ENCODE measurements at regions not wholly inside any gene's neighbourhood (a gene's known extent, or its start where the extent isn't known, plus 50 kb on each side); places are given as distances from the start of the nearest gene placed in this dataset.

DNA sequence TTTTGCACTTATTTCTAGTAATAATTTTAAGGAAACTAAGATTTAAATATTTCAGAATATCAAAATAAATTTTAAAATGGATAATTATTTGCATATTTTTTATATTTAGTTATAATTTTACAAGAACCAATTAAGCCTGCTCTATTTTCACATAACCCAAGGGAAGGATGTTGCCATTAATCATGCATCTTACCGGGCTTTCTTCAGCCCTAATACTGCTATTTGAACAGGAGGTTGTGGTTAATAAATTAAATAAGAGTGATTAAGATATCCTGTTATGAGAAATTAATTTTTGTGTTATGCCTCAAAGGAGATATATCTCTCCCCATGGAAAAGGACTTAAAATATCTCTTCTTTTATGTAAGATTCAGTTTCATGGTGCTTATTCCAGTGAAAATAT is 1415.8 kb upstream of the B3GALT2 start:
- POLR2A ChIA-PET, result no interaction called here

GRCh38 chr1:194600716-194601115 is 1414.3 kb upstream of the B3GALT2 start:
- no peak for DNase-seq (ENCODE audit: low spot score)
- no peak overlapping the region for H3K27ac ChIP-seq (ENCODE audit: low read depth, low read length, poor library complexity, severe bottlenecking)
- no peak overlapping the region for H3K4me2 ChIP-seq (ENCODE audit: low read length)
- no peaks in the 10 kb centered on the region for H3K9me2 ChIP-seq (ENCODE audit: insufficient read depth, low read length)
- CTCF ChIA-PET (ENCODE audit: unreplicated experiment), result no interaction called here
- H3K36me3 ChIP-seq (ENCODE audit: insufficient read depth, low read length), result no peaks in the 10 kb centered on the region
- H2AFZ ChIP-seq (ENCODE audit: low read length), result no peak overlapping the region
- no peaks in the 10 kb centered on the region for H3K79me2 ChIP-seq (ENCODE audit: insufficient read depth, low read depth, low read length)
- POLR2A ChIA-PET, result no interaction called here
- H4K20me1 ChIP-seq (ENCODE audit: insufficient read depth, low read length), result no peaks in the 10 kb centered on the region
- intact Hi-C loops (cut with micrococcal nuclease; ENCODE audit: unreplicated experiment), result no loop called here
- BruUV-seq (replicated peaks), result no TSS peak
- no peaks in the 10 kb centered on the region for H3K4me1 ChIP-seq (ENCODE audit: insufficient read depth, low read length, poor library complexity, severe bottlenecking)
- no peak overlapping the region for H3K4me3 ChIP-seq (ENCODE audit: low read depth, low read length, poor library complexity, severe bottlenecking)
- no peak for TF ChIP-seq EZH2phosphoT487 (IDR thresholded peaks at IDR 0.05; ENCODE audit: borderline replicate concordance, low read depth, low read length)
- TF ChIP-seq CTCF (conservative IDR thresholded peaks at IDR 0.05; ENCODE audit: low read length), result no peak
- H3K9me3 ChIP-seq (ENCODE audit: low read length), result no peaks in the 10 kb centered on the region

More for the DNA sequence above, 1415.8 kb upstream of the B3GALT2 start:
- no TSS peak for BruUV-seq (replicated peaks)
- no peak for TF ChIP-seq CTCF (conservative IDR thresholded peaks at IDR 0.05; ENCODE audit: low read length)
- Histone ChIP-seq H3K4me1 (ENCODE audit: insufficient read depth, low read length, poor library complexity, severe bottlenecking) (no peaks in the 10 kb centered on the region), H2AFZ (ENCODE audit: low read length) (no peak overlapping the region), H3K79me2 (ENCODE audit: insufficient read depth, low read depth, low read length) (no peaks in the 10 kb centered on the region), H3K36me3 (ENCODE audit: insufficient read depth, low read length) (no peaks in the 10 kb centered on the region), H3K9me3 (ENCODE audit: low read length) (no peaks in the 10 kb centered on the region), H3K4me2 (ENCODE audit: low read length) (no peak overlapping the region), H3K27ac (ENCODE audit: low read depth, low read length, poor library complexity, severe bottlenecking) (no peak overlapping the region), H3K4me3 (ENCODE audit: low read depth, low read length, poor library complexity, severe bottlenecking) (no peak overlapping the region), H3K9me2 (ENCODE audit: insufficient read depth, low read length) (no peaks in the 10 kb centered on the region), H4K20me1 (ENCODE audit: insufficient read depth, low read length) (no peaks in the 10 kb centered on the region)
- no peak for DNase-seq (ENCODE audit: low spot score)
- CTCF ChIA-PET (ENCODE audit: unreplicated experiment), result no interaction called here
- intact Hi-C loops (cut with micrococcal nuclease; ENCODE audit: unreplicated experiment), result no loop called here

- DNase-seq (ENCODE audit: low spot score), result no peak
- no peak for TF ChIP-seq CTCF (conservative IDR thresholded peaks at IDR 0.05; ENCODE audit: low read length)
- no peak for TF ChIP-seq EZH2phosphoT487 (IDR thresholded peaks at IDR 0.05; ENCODE audit: borderline replicate concordance, low read depth, low read length)
- H3K4me3 ChIP-seq (ENCODE audit: low read depth, low read length, poor library complexity, severe bottlenecking), result no peak overlapping the region
- no peak overlapping the region for H2AFZ ChIP-seq (ENCODE audit: low read length)
- H3K79me2 ChIP-seq (ENCODE audit: insufficient read depth, low read depth, low read length), result no peaks in the 10 kb centered on the region
- no peaks in the 10 kb centered on the region for H3K36me3 ChIP-seq (ENCODE audit: insufficient read depth, low read length)
- no peaks in the 10 kb centered on the region for H3K4me1 ChIP-seq (ENCODE audit: insufficient read depth, low read length, poor library complexity, severe bottlenecking)
- no peaks in the 10 kb centered on the region for H4K20me1 ChIP-seq (ENCODE audit: insufficient read depth, low read length)
- BruUV-seq (replicated peaks), result no TSS peak
- no peaks in the 10 kb centered on the region for H3K9me2 ChIP-seq (ENCODE audit: insufficient read depth, low read length)
- no peak overlapping the region for H3K4me2 ChIP-seq (ENCODE audit: low read length)
- H3K9me3 ChIP-seq (ENCODE audit: low read length), result no peaks in the 10 kb centered on the region
- ChIA-PET POLR2A (no interaction called here), CTCF (ENCODE audit: unreplicated experiment) (no interaction called here)
- intact Hi-C loops (cut with micrococcal nuclease; ENCODE audit: unreplicated experiment), result no loop called here
- no peak overlapping the region for H3K27ac ChIP-seq (ENCODE audit: low read depth, low read length, poor library complexity, severe bottlenecking)
These were observed 1411.7 kb upstream of the B3GALT2 start for GRCh38 chr1:194598098-194598497.
